GM18520 (cell line): ENCODE measurements at regions not wholly inside any gene's neighbourhood (a gene's known extent, or its start where the extent isn't known, plus 50 kb on each side); places are given as distances from the start of the nearest gene placed in this dataset.

ENCODE experiments used
- ATAC-seq: cut with Tn5 transposase; IDR thresholded peaks from one replicate; pipeline ENCODE4 v1.9.1; 2021; ENCODE audit not compliant: unreplicated experiment

DNA sequence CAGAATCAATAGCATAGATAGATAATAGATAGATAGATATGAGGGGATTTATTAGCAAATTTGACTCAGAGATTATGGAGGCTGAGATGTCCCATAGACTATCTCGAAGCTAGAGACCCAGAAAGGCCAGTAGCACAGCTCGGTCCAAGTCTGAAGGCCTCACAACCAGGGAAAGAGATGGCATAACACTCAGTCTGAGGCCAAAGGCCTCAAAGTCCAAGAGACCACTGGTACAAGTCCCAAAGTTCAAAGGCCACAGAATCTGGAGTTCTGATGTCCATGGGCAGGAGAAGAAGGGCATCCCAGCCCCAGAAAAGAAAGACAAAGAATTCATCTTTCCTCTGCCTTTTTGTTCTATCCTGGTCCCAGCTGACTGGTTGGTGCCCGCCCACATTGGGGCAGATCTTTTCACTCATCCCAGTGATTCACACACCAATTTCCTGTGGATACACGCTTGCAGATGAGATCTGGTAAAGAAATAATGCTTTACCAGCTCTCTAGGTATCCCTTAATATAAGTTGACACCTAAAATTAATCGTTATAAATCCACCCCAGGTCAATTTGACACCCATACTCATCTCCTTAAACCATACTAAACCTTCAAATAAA lies 127.8 kb upstream of the FBN2 start:
- no peak for ATAC-seq

DNA sequence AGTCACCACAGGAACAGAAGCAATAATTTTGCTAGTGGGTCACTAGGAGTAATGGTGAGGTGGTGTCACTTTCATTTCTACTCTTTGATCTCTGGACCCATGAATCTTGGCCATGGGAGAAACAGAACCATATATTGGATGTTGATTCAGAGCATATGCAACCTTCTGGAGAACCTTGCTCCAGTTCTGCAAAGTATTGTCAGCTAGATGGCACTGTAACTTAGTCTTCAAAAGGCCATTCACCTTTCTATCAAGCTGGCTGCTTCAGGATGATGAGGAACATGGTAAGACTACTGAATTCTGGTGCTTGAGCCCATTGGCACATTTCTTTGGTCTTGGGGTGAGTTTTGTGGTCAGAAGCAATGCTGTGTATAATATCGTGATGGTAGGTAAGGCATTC lies 129.1 kb upstream of the FBN2 start:
- ATAC-seq = no peak

DNA sequence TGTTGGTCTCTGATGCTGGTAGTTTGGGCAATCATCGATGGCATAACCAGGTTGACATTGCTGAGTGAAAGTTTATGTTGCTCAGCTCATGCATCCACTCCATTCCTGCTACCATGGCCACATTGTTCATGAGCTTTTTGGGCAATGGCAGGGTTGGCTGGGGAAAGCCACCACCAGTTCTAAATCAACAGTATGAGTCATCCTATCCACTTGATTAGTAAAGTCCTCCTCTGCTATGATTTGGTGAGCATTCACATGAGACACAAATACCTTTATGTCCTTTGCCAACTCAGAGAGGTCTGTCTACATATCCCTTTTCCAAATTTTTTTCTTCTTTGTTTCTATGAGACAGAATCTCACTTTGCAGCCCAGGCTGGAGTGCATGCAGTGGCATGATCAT lies 129.7 kb upstream of the FBN2 start:
- ATAC-seq = no peak

DNA sequence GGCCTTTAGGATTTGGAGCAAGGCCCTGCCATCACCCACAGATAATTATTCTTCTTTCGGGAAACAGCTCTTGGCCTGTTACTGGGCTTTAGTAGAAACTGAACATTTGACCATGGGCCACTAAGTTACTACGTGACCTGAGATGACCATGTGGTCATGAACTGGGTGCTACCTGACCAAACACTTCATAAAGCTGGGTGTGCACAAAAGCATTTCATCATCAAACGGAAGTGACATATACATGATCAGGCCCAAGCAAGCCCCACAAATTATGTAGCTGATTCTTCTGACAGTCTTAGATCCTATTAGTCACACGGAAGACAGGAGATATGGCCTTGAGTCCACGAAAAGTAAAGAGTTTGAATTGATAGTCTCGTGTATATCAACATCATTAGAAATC lies 130.9 kb upstream of the FBN2 start:
- ATAC-seq = no peak

GRCh38 chr5:128669803-128670202 lies 131.8 kb upstream of the FBN2 start:
- peak; percentile 87 for ATAC-seq

GRCh38 chr5:128671943-128672342 lies 133.9 kb upstream of the FBN2 start:
- no peak for ATAC-seq

DNA sequence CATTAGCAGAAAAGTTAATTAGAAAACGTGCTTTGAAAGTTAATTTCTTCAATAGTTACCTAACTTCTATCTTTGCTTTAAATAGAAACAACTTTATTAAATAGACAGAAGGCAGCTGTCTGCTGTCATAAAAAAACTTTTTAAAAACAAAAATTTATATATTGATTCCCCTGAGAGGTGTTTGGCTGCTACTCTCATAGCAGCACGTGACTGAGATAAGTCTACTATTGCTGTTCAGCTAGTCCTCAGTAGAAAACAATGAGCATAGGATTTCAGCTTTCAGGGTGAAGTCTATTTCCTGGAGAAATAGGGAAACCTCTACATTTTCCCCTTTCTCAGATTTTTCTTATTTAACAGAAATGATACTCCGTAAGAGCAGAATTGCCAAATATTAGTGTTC lies 135.0 kb upstream of the FBN2 start:
- ATAC-seq = no peak

GRCh38 chr5:128673411-128673957 lies 135.4 kb upstream of the FBN2 start:
- no peak for ATAC-seq

- ATAC-seq = no peak
These were observed 135.9 kb upstream of the FBN2 start for GRCh38 chr5:128673970-128674369.

- ATAC-seq = peak; percentile 57
These were observed 136.9 kb upstream of the FBN2 start for GRCh38 chr5:128674837-128675446.

GRCh38 chr5:128681096-128681495 lies 143.1 kb upstream of the FBN2 start:
- no peak for ATAC-seq

DNA sequence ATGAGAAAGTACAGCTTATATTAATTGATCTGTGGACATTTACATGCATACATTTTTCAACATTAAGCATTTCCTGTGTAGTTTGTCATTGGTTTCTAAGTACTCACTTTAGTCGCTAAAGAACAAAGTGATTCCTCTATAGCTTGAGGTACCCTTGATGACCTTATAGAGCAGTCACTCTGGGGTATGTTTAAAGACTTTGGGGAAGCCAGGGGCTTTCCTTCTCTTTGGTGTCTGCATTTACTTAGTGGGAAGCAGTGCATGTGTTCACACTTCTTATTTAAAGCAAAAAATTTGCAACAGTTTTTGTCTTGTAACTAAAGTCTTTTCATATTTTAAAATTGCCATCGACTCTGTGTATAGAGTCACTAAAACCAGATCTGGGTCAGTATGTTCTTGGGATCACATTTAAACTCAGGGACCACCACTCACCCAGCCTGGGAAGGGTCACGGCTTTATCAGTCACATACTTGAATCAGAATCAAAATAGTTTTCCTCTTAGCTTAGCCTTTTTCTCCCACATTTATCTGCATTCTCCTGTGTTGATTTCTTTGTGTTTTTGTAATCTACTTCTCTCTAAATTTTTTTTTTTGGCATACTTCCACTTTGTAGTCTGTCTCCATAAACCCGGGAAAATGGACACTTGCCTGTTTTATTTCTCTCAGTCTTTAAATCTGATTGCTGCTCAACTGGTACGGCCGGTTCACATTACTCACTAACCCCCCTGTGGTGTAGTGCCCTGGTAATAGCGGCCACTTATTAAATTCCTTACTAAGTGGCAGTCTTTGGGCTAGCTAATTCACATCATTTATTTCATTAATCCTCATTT lies 143.9 kb upstream of the FBN2 start:
- ATAC-seq = no peak

DNA sequence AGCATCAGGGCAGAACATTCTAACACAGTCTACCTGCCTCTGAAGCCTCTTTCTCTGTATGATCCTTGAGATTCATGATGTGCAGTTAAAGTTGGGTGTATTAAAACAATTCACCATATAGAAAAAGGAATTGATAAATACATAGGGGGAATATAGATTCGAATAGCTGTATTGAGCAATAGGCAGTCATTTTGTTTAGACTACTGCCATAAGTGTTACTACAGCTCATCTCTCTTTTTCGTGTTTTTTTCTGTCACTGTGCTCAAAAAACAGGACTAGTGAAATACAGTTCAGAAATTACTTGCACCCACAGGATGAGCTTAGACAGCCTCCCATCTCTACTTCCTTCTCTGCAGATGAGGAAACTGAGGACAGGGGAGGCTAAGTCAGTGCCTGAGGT lies 144.6 kb upstream of the FBN2 start:
- ATAC-seq = no peak

DNA sequence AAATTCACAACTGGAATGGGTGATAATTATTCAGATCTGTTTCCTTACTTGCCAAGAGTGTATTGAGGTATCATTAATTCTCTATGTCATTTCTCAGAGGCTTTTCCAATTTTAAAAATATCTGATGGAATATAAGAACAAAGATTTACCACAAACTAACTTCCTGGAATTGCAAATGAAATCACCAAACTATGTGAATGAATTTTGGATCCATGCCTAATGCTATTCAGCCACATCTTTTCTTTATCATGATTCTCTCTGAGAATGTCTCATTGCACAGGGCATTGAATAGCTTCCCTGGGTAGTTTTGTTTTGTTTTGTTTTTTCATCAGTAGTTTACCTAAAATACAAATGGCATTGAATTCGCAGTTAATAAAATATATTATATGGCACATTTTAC lies 146.9 kb upstream of the FBN2 start:
- ATAC-seq = no peak

DNA sequence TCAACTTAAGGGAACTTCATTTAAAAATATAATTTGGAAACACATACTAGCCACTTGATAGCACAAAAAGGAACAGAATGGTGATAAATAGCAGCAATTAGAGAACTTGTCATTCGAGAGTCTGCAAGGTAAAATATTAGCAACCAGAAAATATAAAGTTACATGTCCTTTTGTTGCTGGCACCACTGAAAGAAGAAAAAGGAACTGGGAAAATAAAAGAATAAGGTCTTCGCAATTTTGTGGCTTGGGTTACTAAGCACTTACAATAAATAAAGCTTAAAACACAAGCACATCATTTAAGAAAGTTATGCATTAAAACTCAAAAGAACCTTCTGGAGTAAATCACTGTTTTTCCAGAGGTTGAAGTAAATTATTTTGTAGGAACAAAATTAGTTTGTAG lies 149.9 kb upstream of the FBN2 start:
- no peak for ATAC-seq

- ATAC-seq = no peak
These were observed 155.7 kb upstream of the FBN2 start for GRCh38 chr5:128693764-128694163.

- no peak for ATAC-seq
These were observed 157.9 kb upstream of the FBN2 start for GRCh38 chr5:128695791-128696530.

GRCh38 chr5:128701301-128701700 lies 163.3 kb upstream of the FBN2 start:
- ATAC-seq = no peak

DNA sequence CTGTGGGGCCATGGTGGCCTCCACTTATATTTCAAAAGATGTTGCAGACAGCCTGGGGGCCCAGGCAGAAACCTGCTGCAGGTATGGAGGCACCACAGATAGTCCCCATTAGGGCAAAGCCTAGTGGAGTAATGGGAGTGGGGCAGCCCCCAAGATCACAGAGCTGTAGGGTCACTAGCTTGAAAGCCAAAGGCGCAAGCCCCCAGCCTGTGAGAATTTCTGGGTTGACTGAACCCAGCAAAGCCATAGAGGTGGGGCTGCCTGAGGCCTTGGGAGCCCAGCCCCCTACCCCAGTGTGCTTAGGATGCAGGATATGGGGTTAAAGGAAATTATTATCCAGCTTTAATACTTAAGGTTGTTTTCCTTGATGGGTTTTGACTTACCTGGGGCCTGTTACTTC lies 165.3 kb upstream of the FBN2 start:
- no peak for ATAC-seq

DNA sequence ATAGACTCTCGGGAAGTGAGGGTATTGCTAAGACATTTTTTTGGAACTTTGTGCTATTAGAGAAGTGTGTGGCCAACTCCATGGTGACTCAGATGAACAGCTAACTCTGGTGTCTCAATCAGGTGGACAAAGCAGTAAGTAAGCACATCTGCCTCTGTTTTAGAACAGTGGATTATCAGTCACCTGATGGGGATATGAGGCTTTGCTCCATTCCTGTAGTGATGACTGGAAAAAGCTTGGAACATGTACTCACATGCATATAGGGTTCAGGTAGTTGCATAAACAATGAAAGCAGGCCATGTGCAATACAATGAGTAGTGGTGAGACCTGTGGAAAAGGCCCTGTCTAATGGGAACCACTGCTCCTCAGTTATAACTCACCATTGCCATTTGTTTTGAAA lies 168.2 kb upstream of the FBN2 start:
- ATAC-seq = no peak

DNA sequence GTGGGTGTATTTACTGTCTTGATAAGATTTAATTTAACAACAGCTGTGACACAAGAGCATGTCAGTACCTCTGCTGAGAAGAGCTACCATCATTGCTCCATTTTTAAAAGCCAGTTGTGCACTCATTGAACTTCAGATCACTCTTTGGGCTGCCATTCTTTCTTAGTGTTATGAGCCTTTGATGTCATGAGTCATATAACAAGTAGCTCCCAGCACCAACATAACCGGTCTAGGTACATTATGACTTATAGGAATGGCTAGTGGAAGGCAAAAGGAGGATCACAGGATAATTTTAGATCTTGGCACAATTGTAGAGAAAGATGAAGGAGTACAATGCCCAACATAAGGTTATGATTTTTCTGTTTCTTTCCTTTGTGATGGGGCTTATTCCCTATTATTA lies 170.8 kb upstream of the FBN2 start:
- no peak for ATAC-seq
